ENCODE measurements at regions not wholly inside any gene's neighbourhood (a gene's known extent, or its start where the extent isn't known, plus 50 kb on each side); places are given as distances from the start of the nearest gene placed in this dataset.

GRCh38 chrX:10038585-10038984, 71.4 kb downstream of the CLDN34 start:
- peaks cover 4% of the 10 kb centered on the region for H3K4me1 ChIP-seq (ENCODE audit: control insufficient read depth, insufficient read depth, low read length)
- no peaks in the 10 kb centered on the region for H3K36me3 ChIP-seq (ENCODE audit: control insufficient read depth, insufficient read depth, low read length)
- H3K27ac ChIP-seq (ENCODE audit: low read depth, low read length), result no peak overlapping the region

GRCh38 chrX:10039821-10040793, 72.9 kb downstream of the CLDN34 start:
- Histone ChIP-seq H3K27ac (ENCODE audit: low read depth, low read length) (peak overlapping the region; percentile 34), H3K4me1 (ENCODE audit: control insufficient read depth, insufficient read depth, low read length) (peaks cover 4% of the 10 kb centered on the region)

More at GRCh38 chrX:10038585-10038984, 71.4 kb downstream of the CLDN34 start:
- no peak overlapping the region for H3K4me3 ChIP-seq (ENCODE audit: low read length)
- H3K9ac ChIP-seq (ENCODE audit: low read length), result no peak overlapping the region
- no peaks in the 10 kb centered on the region for H3K27me3 ChIP-seq (ENCODE audit: control insufficient read depth, insufficient read depth, low read length)

GRCh38 chrX:10040961-10041360, 73.8 kb downstream of the CLDN34 start:
- Histone ChIP-seq H3K27me3 (ENCODE audit: control insufficient read depth, insufficient read depth, low read length) (no peaks in the 10 kb centered on the region), H3K9ac (ENCODE audit: low read length) (no peak overlapping the region), H3K4me1 (ENCODE audit: control insufficient read depth, insufficient read depth, low read length) (peaks cover 4% of the 10 kb centered on the region), H3K36me3 (ENCODE audit: control insufficient read depth, insufficient read depth, low read length) (no peaks in the 10 kb centered on the region), H3K4me3 (ENCODE audit: low read length) (no peak overlapping the region), H3K27ac (ENCODE audit: low read depth, low read length) (no peak overlapping the region)

More at GRCh38 chrX:10039821-10040793, 72.9 kb downstream of the CLDN34 start:
- no peaks in the 10 kb centered on the region for H3K36me3 ChIP-seq (ENCODE audit: control insufficient read depth, insufficient read depth, low read length)
- H3K9ac ChIP-seq (ENCODE audit: low read length), result no peak overlapping the region
- no peaks in the 10 kb centered on the region for H3K27me3 ChIP-seq (ENCODE audit: control insufficient read depth, insufficient read depth, low read length)
- no peak overlapping the region for H3K4me3 ChIP-seq (ENCODE audit: low read length)

GRCh38 chrX:10041383-10041782, 74.2 kb downstream of the CLDN34 start:
- H3K9ac ChIP-seq (ENCODE audit: low read length), result no peak overlapping the region
- no peak overlapping the region for H3K4me3 ChIP-seq (ENCODE audit: low read length)
- H3K27ac ChIP-seq (ENCODE audit: low read depth, low read length), result no peak overlapping the region
- H3K27me3 ChIP-seq (ENCODE audit: control insufficient read depth, insufficient read depth, low read length), result no peaks in the 10 kb centered on the region
- H3K36me3 ChIP-seq (ENCODE audit: control insufficient read depth, insufficient read depth, low read length), result no peaks in the 10 kb centered on the region
- peaks cover 4% of the 10 kb centered on the region for H3K4me1 ChIP-seq (ENCODE audit: control insufficient read depth, insufficient read depth, low read length)

GRCh38 chrX:10042055-10042454, 74.9 kb downstream of the CLDN34 start:
- Histone ChIP-seq H3K27ac (ENCODE audit: low read depth, low read length) (no peak overlapping the region), H3K27me3 (ENCODE audit: control insufficient read depth, insufficient read depth, low read length) (no peaks in the 10 kb centered on the region), H3K36me3 (ENCODE audit: control insufficient read depth, insufficient read depth, low read length) (no peaks in the 10 kb centered on the region), H3K4me1 (ENCODE audit: control insufficient read depth, insufficient read depth, low read length) (peaks cover 4% of the 10 kb centered on the region), H3K4me3 (ENCODE audit: low read length) (no peak overlapping the region), H3K9ac (ENCODE audit: low read length) (no peak overlapping the region)

- Histone ChIP-seq H3K36me3 (ENCODE audit: control insufficient read depth, insufficient read depth, low read length) (no peaks in the 10 kb centered on the region), H3K4me1 (ENCODE audit: control insufficient read depth, insufficient read depth, low read length) (peaks cover 4% of the 10 kb centered on the region), H3K4me3 (ENCODE audit: low read length) (no peak overlapping the region), H3K27ac (ENCODE audit: low read depth, low read length) (no peak overlapping the region), H3K27me3 (ENCODE audit: control insufficient read depth, insufficient read depth, low read length) (no peaks in the 10 kb centered on the region), H3K9ac (ENCODE audit: low read length) (no peak overlapping the region)
Observed at GRCh38 chrX:10043386-10043785, 76.2 kb downstream of the CLDN34 start.

GRCh38 chrX:10044021-10044420, 76.9 kb downstream of the CLDN34 start:
- Histone ChIP-seq H3K4me1 (ENCODE audit: control insufficient read depth, insufficient read depth, low read length) (peaks cover 4% of the 10 kb centered on the region), H3K4me3 (ENCODE audit: low read length) (no peak overlapping the region), H3K36me3 (ENCODE audit: control insufficient read depth, insufficient read depth, low read length) (no peaks in the 10 kb centered on the region), H3K9ac (ENCODE audit: low read length) (no peak overlapping the region), H3K27me3 (ENCODE audit: control insufficient read depth, insufficient read depth, low read length) (no peaks in the 10 kb centered on the region), H3K27ac (ENCODE audit: low read depth, low read length) (no peak overlapping the region)

- no peaks in the 10 kb centered on the region for H3K36me3 ChIP-seq (ENCODE audit: control insufficient read depth, insufficient read depth, low read length)
Observed at GRCh38 chrX:10045327-10046000, 78.3 kb downstream of the CLDN34 start.

GRCh38 chrX:10047133-10047532, 80.0 kb downstream of the CLDN34 start:
- H3K27me3 ChIP-seq (ENCODE audit: control insufficient read depth, insufficient read depth, low read length), result no peaks in the 10 kb centered on the region
- H3K36me3 ChIP-seq (ENCODE audit: control insufficient read depth, insufficient read depth, low read length), result no peaks in the 10 kb centered on the region
- no peak overlapping the region for H3K4me3 ChIP-seq (ENCODE audit: low read length)
- no peak overlapping the region for H3K9ac ChIP-seq (ENCODE audit: low read length)
- no peak overlapping the region for H3K27ac ChIP-seq (ENCODE audit: low read depth, low read length)
- H3K4me1 ChIP-seq (ENCODE audit: control insufficient read depth, insufficient read depth, low read length), result no peaks in the 10 kb centered on the region

More at GRCh38 chrX:10045327-10046000, 78.3 kb downstream of the CLDN34 start:
- Histone ChIP-seq H3K9ac (ENCODE audit: low read length) (no peak overlapping the region), H3K4me3 (ENCODE audit: low read length) (no peak overlapping the region), H3K27me3 (ENCODE audit: control insufficient read depth, insufficient read depth, low read length) (no peaks in the 10 kb centered on the region), H3K4me1 (ENCODE audit: control insufficient read depth, insufficient read depth, low read length) (peaks cover 2% of the 10 kb centered on the region), H3K27ac (ENCODE audit: low read depth, low read length) (no peak overlapping the region)

GRCh38 chrX:10047631-10048030, 80.5 kb downstream of the CLDN34 start:
- H3K4me3 ChIP-seq (ENCODE audit: low read length), result no peak overlapping the region
- H3K9ac ChIP-seq (ENCODE audit: low read length), result no peak overlapping the region
- H3K27ac ChIP-seq (ENCODE audit: low read depth, low read length), result no peak overlapping the region
- H3K27me3 ChIP-seq (ENCODE audit: control insufficient read depth, insufficient read depth, low read length), result no peaks in the 10 kb centered on the region
- no peaks in the 10 kb centered on the region for H3K36me3 ChIP-seq (ENCODE audit: control insufficient read depth, insufficient read depth, low read length)
- peaks cover 3% of the 10 kb centered on the region for H3K4me1 ChIP-seq (ENCODE audit: control insufficient read depth, insufficient read depth, low read length)

- H3K4me1 ChIP-seq (ENCODE audit: control insufficient read depth, insufficient read depth, low read length), result peaks cover 6% of the 10 kb centered on the region
- no peaks in the 10 kb centered on the region for H3K36me3 ChIP-seq (ENCODE audit: control insufficient read depth, insufficient read depth, low read length)
- H3K4me3 ChIP-seq (ENCODE audit: low read length), result no peak overlapping the region
- no peak overlapping the region for H3K9ac ChIP-seq (ENCODE audit: low read length)
- H3K27ac ChIP-seq (ENCODE audit: low read depth, low read length), result no peak overlapping the region
- no peaks in the 10 kb centered on the region for H3K27me3 ChIP-seq (ENCODE audit: control insufficient read depth, insufficient read depth, low read length)
Observed at GRCh38 chrX:10048076-10048475, 80.9 kb downstream of the CLDN34 start.

GRCh38 chrX:10048707-10049106, 81.5 kb downstream of the CLDN34 start:
- Histone ChIP-seq H3K9ac (ENCODE audit: low read length) (no peak overlapping the region), H3K4me1 (ENCODE audit: control insufficient read depth, insufficient read depth, low read length) (peaks cover 6% of the 10 kb centered on the region), H3K27me3 (ENCODE audit: control insufficient read depth, insufficient read depth, low read length) (no peaks in the 10 kb centered on the region), H3K27ac (ENCODE audit: low read depth, low read length) (peak overlapping the region; percentile 8), H3K36me3 (ENCODE audit: control insufficient read depth, insufficient read depth, low read length) (no peaks in the 10 kb centered on the region), H3K4me3 (ENCODE audit: low read length) (no peak overlapping the region)

Measured in rectal smooth muscle tissue (tissue), 1 donor.